Neural cell (in vitro differentiated cells): ENCODE measurements at regions not wholly inside any gene's neighbourhood (a gene's known extent, or its start where the extent isn't known, plus 50 kb on each side); places are given as distances from the start of the nearest gene placed in this dataset.

ENCODE experiments used
- EP300 ChIP-seq: fragments of 450-650 bp; conservative IDR thresholded peaks from 2 replicates; pipeline ENCODE4 v1.6.1; 2014; ENCODE audit warnings: antibody characterized with exemption, mild to moderate bottlenecking, moderate library complexity; ENCODE audit not compliant: poor library complexity, severe bottlenecking
- EZH2 ChIP-seq: fragments of 200-600, 300-800 bp; shearing (Covaris generic), sonication (generic); IDR thresholded peaks from 2 replicates; pipeline ENCODE4 v1.6.1; 2014; ENCODE audit warnings: antibody characterized with exemption, low read length, borderline replicate concordance, mild to moderate bottlenecking; ENCODE audit not compliant: insufficient read depth, poor library complexity, severe bottlenecking
- MXI1 ChIP-seq: fragments of 450-650 bp; conservative IDR thresholded peaks from 2 replicates; pipeline ENCODE4 v1.6.1; 2014; ENCODE audit warnings: antibody characterized with exemption, mild to moderate bottlenecking; ENCODE audit not compliant: poor library complexity, severe bottlenecking
- POLR2AphosphoS5 ChIP-seq: IDR thresholded peaks from 2 replicates; pipeline ENCODE4 v1.6.1; 2012
- RAD21 ChIP-seq: fragments of 450-650 bp; conservative IDR thresholded peaks from 2 replicates; pipeline ENCODE4 v1.6.1; 2014; ENCODE audit warnings: antibody characterized with exemption, mild to moderate bottlenecking, moderate library complexity
- TAF1 ChIP-seq: IDR thresholded peaks from 2 replicates; pipeline ENCODE4 v1.6.1; 2012; ENCODE audit warnings: low read depth
- TF ChIP-seq, protein P1 (sequence below): fragments of 450-650 bp; IDR thresholded peaks from 2 replicates; pipeline ENCODE4 v1.5.1; 2014; ENCODE audit warnings: antibody characterized with exemption, mild to moderate bottlenecking, moderate library complexity; ENCODE audit not compliant: poor library complexity, severe bottlenecking

DNA sequence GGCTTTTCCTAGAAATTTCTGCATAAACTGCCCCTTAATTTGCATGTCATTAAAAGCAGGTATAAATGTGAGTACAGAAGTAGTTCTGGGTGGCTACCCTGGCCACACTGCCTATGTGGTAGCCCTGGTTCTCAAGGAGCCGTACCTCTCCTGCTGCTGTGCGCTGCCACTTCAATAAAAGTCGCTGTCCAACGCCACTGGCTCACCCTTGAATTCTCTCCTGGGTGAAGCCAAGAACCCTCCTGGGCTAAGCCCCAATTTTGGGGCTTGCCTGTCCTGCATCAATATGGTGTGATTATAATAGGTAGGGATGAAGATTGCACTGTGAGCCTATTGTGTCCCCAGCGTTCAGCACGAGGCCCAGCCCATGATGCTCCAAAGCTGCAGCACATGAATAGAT is 65.6 kb upstream of the C1orf174 start:
- TF ChIP-seq, protein P1, sequence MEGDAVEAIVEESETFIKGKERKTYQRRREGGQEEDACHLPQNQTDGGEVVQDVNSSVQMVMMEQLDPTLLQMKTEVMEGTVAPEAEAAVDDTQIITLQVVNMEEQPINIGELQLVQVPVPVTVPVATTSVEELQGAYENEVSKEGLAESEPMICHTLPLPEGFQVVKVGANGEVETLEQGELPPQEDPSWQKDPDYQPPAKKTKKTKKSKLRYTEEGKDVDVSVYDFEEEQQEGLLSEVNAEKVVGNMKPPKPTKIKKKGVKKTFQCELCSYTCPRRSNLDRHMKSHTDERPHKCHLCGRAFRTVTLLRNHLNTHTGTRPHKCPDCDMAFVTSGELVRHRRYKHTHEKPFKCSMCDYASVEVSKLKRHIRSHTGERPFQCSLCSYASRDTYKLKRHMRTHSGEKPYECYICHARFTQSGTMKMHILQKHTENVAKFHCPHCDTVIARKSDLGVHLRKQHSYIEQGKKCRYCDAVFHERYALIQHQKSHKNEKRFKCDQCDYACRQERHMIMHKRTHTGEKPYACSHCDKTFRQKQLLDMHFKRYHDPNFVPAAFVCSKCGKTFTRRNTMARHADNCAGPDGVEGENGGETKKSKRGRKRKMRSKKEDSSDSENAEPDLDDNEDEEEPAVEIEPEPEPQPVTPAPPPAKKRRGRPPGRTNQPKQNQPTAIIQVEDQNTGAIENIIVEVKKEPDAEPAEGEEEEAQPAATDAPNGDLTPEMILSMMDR: no peak
- no peak for TF ChIP-seq POLR2AphosphoS5
- TF ChIP-seq EZH2: no peak
- TF ChIP-seq TAF1: no peak
- TF ChIP-seq EP300: no peak
- TF ChIP-seq MXI1: no peak
- no peak for TF ChIP-seq RAD21
